Panc1 (cell line): ENCODE measurements at regions not wholly inside any gene's neighbourhood (a gene's known extent, or its start where the extent isn't known, plus 50 kb on each side); places are given as distances from the start of the nearest gene placed in this dataset.

Experiments
- ATAC-seq: fragments of 200-7000 bp; cut with Tn5 transposase; 2 replicates; pipeline ENCODE4 v1.9.1; 2020; ENCODE audit warnings: mild to moderate bottlenecking, moderate library complexity
- BruUV-seq: library from RNA; stranded (reverse); fragments of 400-500 nt; replicated peaks from 2 replicates; lab custom pipeline; 2021; lab: Mats Ljungman, UMichigan
- CTCF ChIA-PET: fragments of 300-600 bp; sonication (Branson Sonifier 250); formaldehyde crosslinking; loops from one replicate; lab custom pipeline; 2022; ENCODE audit warnings: antibody characterized with exemption; lab: Charles Lee
- POLR2A ChIA-PET: fragments of 300-600 bp; sonication (Branson Sonifier 250); formaldehyde crosslinking; loops from one replicate; lab custom pipeline; 2022; ENCODE audit warnings: antibody characterized with exemption; lab: Charles Lee
- DNase-seq: peaks from one replicate; pipeline ENCODE4 v3.0.0-alpha.2; 2010; ENCODE audit warnings: low read depth, low spot score
- H3K27ac ChIP-seq: 2 replicates; pipeline ENCODE4 v1.5.1; 2011; ENCODE audit warnings: mild to moderate bottlenecking, low read length, inconsistent platforms
- H3K27me3 ChIP-seq: fragments of 200-500 bp; sonication (Bioruptor generic); 2 replicates; pipeline ENCODE4 v1.6.0; 2014; ENCODE audit warnings: low read length, inconsistent platforms; ENCODE audit not compliant: control insufficient read depth, insufficient read depth
- H3K36me3 ChIP-seq: fragments of 200-500 bp; sonication (Bioruptor generic); 2 replicates; pipeline ENCODE4 v1.5.1; 2014; ENCODE audit warnings: inconsistent platforms, mild to moderate bottlenecking, low read length, moderate library complexity; ENCODE audit not compliant: control insufficient read depth, insufficient read depth
- H3K4me1 ChIP-seq: 2 replicates; pipeline ENCODE4 v1.5.1; 2011; ENCODE audit warnings: inconsistent platforms, mild to moderate bottlenecking, low read length, moderate library complexity; ENCODE audit not compliant: control insufficient read depth, insufficient read depth
- H3K4me3 ChIP-seq, 2 experiments: 2 replicates each; pipeline ENCODE4 v1.5.1; 2011 to 2012; ENCODE audit warnings: low read depth in 2 of 2, low read length in 2 of 2, mild to moderate bottlenecking in 2 of 2, inconsistent platforms in 1 of 2, moderate library complexity in 1 of 2
- H3K9me3 ChIP-seq: fragments of 200-500 bp; sonication (Bioruptor generic); 2 replicates; pipeline ENCODE4 v1.5.1; 2014; ENCODE audit warnings: low read depth, mild to moderate bottlenecking, inconsistent platforms, low read length, moderate library complexity; ENCODE audit not compliant: control insufficient read depth, insufficient read depth
- POLR2AphosphoS5 ChIP-seq: IDR thresholded peaks from 2 replicates; pipeline ENCODE4 v1.6.1; 2012; ENCODE audit warnings: mild to moderate bottlenecking, low read depth, low read length, moderate library complexity
- SIN3A ChIP-seq: IDR thresholded peaks from 2 replicates; pipeline ENCODE4 v1.6.1; 2012; ENCODE audit warnings: low read depth, mild to moderate bottlenecking, low read length, moderate library complexity, borderline replicate concordance; ENCODE audit not compliant: insufficient read depth
- TCF7L2 ChIP-seq: IDR thresholded peaks from 2 replicates; pipeline ENCODE4 v1.6.1; 2011; ENCODE audit warnings: mild to moderate bottlenecking, low read depth, low read length, inconsistent platforms
- in situ Hi-C: cut with HindIII; loops from 2 replicates; pipeline ENCODE4 v1.10.0; 2016; ENCODE audit warnings: low sequenced_read_pairs, low pct_unique_long_range_greater_than_20kb
- intact Hi-C: fragments of 100-400 bp; cut with micrococcal nuclease; formaldehyde crosslinking; loops from one replicate; pipeline ENCODE4 v1.10.0; 2022; ENCODE audit not compliant: unreplicated experiment
- TF ChIP-seq, protein P1 (sequence below): fragments of 450-650 bp; IDR thresholded peaks from 2 replicates; pipeline ENCODE4 v1.5.1; 2017; ENCODE audit warnings: mild to moderate bottlenecking
- TF ChIP-seq, protein P2 (sequence below), 2 experiments: IDR thresholded peaks; 2 replicates each; pipeline ENCODE4 v1.6.1; 2011 to 2012; ENCODE audit warnings: low read depth in 2 of 2, control low read depth in 1 of 2, low read length in 1 of 2, mild to moderate bottlenecking in 1 of 2, moderate library complexity in 1 of 2; ENCODE audit not compliant: insufficient read depth in 1 of 2

DNA sequence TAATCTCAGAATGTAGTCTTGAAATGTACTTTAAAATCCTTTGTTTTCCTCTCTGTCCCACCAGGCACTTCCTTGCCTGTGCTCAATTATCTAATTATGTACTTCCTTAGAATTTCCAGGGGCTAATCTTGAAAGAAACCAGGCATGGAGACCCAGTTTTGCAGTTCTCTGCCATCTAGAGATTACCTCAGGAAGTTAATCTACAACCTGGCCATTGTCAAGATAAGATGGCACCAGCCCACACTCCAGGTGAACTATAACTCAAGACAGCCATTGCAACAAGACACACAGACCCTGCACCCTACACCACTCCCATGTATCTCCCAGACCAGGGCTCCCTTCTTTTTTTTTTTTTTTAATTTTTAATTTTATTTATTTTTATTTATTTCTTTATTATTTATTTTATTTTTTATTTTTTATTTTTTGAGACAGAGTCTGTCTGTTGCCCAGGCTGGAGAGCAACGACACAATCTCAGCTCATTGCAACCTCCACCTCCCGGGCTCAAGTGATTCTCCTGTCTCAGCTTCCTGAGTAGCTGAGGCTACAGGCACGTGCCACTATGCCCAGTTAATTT lies 85.9 kb upstream of the TRIM24 start:
- no peaks in the 10 kb centered on the region for H3K36me3 ChIP-seq
- H3K4me3 ChIP-seq, result no peak overlapping the region
- ATAC-seq, result no peak
- no peak overlapping the region for H3K27ac ChIP-seq
- no TSS peak for BruUV-seq
- TF ChIP-seq, protein P1, sequence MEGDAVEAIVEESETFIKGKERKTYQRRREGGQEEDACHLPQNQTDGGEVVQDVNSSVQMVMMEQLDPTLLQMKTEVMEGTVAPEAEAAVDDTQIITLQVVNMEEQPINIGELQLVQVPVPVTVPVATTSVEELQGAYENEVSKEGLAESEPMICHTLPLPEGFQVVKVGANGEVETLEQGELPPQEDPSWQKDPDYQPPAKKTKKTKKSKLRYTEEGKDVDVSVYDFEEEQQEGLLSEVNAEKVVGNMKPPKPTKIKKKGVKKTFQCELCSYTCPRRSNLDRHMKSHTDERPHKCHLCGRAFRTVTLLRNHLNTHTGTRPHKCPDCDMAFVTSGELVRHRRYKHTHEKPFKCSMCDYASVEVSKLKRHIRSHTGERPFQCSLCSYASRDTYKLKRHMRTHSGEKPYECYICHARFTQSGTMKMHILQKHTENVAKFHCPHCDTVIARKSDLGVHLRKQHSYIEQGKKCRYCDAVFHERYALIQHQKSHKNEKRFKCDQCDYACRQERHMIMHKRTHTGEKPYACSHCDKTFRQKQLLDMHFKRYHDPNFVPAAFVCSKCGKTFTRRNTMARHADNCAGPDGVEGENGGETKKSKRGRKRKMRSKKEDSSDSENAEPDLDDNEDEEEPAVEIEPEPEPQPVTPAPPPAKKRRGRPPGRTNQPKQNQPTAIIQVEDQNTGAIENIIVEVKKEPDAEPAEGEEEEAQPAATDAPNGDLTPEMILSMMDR, result no peak
- no peak for TF ChIP-seq SIN3A
- no peaks in the 10 kb centered on the region for H3K27me3 ChIP-seq
- no peaks in the 10 kb centered on the region for H3K9me3 ChIP-seq
- no peaks in the 10 kb centered on the region for H3K4me1 ChIP-seq
- ChIA-PET CTCF (no interaction called here), POLR2A (no interaction called here)
- DNase-seq, result no peak
- intact Hi-C loops (no loop called here), in situ Hi-C loops (no loop called here)

DNA sequence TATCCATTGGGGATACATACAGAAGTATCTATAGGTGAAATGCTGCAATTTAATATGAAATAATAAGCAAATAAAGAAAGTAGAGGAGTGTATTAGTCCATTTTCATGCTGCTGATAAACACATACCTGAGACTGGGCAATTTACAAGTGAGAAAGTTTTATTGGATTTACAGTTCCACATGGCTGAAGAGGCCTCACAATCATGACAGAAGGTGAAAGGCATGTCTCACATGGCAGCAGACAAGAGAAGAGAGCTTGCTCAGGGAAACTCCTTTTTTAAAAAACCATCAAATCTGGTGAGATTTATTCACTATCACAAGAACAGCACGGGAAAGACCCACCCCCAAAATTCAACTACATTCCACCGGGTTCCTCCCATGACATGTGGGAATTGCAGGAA lies 82.8 kb upstream of the TRIM24 start:
- intact Hi-C loops (no loop called here), in situ Hi-C loops (no loop called here)
- DNase-seq, result no peak
- POLR2A ChIA-PET, result no interaction called here
- ATAC-seq, result no peak
- H3K4me1 ChIP-seq, result no peaks in the 10 kb centered on the region
- H3K27ac ChIP-seq, result no peak overlapping the region
- BruUV-seq, result no TSS peak
- H3K4me3 ChIP-seq, result no peak overlapping the region
- H3K36me3 ChIP-seq, result no peaks in the 10 kb centered on the region
- TF ChIP-seq, protein P2, sequence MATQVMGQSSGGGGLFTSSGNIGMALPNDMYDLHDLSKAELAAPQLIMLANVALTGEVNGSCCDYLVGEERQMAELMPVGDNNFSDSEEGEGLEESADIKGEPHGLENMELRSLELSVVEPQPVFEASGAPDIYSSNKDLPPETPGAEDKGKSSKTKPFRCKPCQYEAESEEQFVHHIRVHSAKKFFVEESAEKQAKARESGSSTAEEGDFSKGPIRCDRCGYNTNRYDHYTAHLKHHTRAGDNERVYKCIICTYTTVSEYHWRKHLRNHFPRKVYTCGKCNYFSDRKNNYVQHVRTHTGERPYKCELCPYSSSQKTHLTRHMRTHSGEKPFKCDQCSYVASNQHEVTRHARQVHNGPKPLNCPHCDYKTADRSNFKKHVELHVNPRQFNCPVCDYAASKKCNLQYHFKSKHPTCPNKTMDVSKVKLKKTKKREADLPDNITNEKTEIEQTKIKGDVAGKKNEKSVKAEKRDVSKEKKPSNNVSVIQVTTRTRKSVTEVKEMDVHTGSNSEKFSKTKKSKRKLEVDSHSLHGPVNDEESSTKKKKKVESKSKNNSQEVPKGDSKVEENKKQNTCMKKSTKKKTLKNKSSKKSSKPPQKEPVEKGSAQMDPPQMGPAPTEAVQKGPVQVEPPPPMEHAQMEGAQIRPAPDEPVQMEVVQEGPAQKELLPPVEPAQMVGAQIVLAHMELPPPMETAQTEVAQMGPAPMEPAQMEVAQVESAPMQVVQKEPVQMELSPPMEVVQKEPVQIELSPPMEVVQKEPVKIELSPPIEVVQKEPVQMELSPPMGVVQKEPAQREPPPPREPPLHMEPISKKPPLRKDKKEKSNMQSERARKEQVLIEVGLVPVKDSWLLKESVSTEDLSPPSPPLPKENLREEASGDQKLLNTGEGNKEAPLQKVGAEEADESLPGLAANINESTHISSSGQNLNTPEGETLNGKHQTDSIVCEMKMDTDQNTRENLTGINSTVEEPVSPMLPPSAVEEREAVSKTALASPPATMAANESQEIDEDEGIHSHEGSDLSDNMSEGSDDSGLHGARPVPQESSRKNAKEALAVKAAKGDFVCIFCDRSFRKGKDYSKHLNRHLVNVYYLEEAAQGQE (IDR thresholded peaks at IDR 0.05; ENCODE audit: insufficient read depth in 1 of 2, low read depth in 2 of 2, low read length in 1 of 2), result no peak
- no peak for TF ChIP-seq POLR2AphosphoS5
- no peak for TF ChIP-seq TCF7L2
- TF ChIP-seq, protein P1, result no peak
- TF ChIP-seq SIN3A, result no peak
- CTCF ChIA-PET, result no interaction called here
- no peaks in the 10 kb centered on the region for H3K27me3 ChIP-seq
- H3K9me3 ChIP-seq, result no peaks in the 10 kb centered on the region
